Peyer's patch (tissue), 4 donors: ENCODE measurements at regions not wholly inside any gene's neighbourhood (a gene's known extent, or its start where the extent isn't known, plus 50 kb on each side); places are given as distances from the start of the nearest gene placed in this dataset.

ENCODE experiments used
- CTCF ChIP-seq, 6 experiments: fragments of 450-650 bp in 4 of 6; fragments of 200-600 bp in 2 of 6; sonication (generic) in 1 of 6; IDR thresholded peaks; one replicate each; pipeline ENCODE4 v1.5.1; 2017 to 2019; ENCODE audit warnings: antibody characterized with exemption in 6 of 6, mild to moderate bottlenecking in 3 of 6, moderate library complexity in 1 of 6
- POLR2A ChIP-seq, 2 donors: fragments of 450-650 bp; IDR thresholded peaks; one replicate each; pipeline ENCODE4 v1.5.1; 2017; ENCODE audit warnings: antibody characterized with exemption in 2 of 2, mild to moderate bottlenecking in 2 of 2, moderate library complexity in 2 of 2

- TF ChIP-seq CTCF (IDR thresholded peaks at IDR 0.05) (no peak), POLR2A (IDR thresholded peaks at IDR 0.05) (no peak)
These were observed 159.3 kb upstream of the GAP43 start for GRCh38 chr3:115464036-115464435.
